HG02623 (cell line): ENCODE measurements at regions not wholly inside any gene's neighbourhood (a gene's known extent, or its start where the extent isn't known, plus 50 kb on each side); places are given as distances from the start of the nearest gene placed in this dataset.
"Not testable (repeated sequence)": the region's sequence is repeated elsewhere in the genome, so short reads cannot be mapped to it uniquely, and the experiment has no call there.

Experiments used
- ATAC-seq: cut with Tn5 transposase; IDR thresholded peaks from one replicate; pipeline ENCODE4 v1.9.1; 2021; ENCODE audit warnings: moderate library complexity; ENCODE audit not compliant: unreplicated experiment

GRCh38 chr6:92752114-92752513 lies 667.2 kb downstream of the EPHA7 start:
- no peak for ATAC-seq

GRCh38 chr6:92748131-92748530 lies 671.2 kb downstream of the EPHA7 start:
- no peak for ATAC-seq

GRCh38 chr6:92737983-92738382 lies 681.4 kb downstream of the EPHA7 start:
- ATAC-seq, result no peak

GRCh38 chr6:92723390-92723931 lies 695.9 kb downstream of the EPHA7 start:
- no peak for ATAC-seq

GRCh38 chr6:92719773-92720172 lies 699.6 kb downstream of the EPHA7 start:
- ATAC-seq, result no peak

- no peak for ATAC-seq
These were observed 702.7 kb downstream of the EPHA7 start for GRCh38 chr6:92716638-92717037.

- ATAC-seq, result no peak
These were observed 703.4 kb downstream of the EPHA7 start for GRCh38 chr6:92715991-92716390.

GRCh38 chr6:92714346-92714745 lies 705.0 kb downstream of the EPHA7 start:
- no peak for ATAC-seq

- peak; percentile 79 for ATAC-seq
These were observed 709.3 kb downstream of the EPHA7 start for GRCh38 chr6:92710048-92710447.

GRCh38 chr6:92708945-92709344 lies 710.4 kb downstream of the EPHA7 start:
- ATAC-seq, result no peak

- no peak for ATAC-seq
These were observed 711.1 kb downstream of the EPHA7 start for GRCh38 chr6:92708270-92708669.

- ATAC-seq, result no peak
These were observed 712.4 kb downstream of the EPHA7 start for GRCh38 chr6:92706976-92707375.

GRCh38 chr6:92701425-92702096 lies 717.8 kb downstream of the EPHA7 start:
- ATAC-seq, result no peak

- no peak for ATAC-seq
These were observed 718.9 kb downstream of the EPHA7 start for GRCh38 chr6:92700411-92700810.

- ATAC-seq, result no peak
These were observed 728.3 kb downstream of the EPHA7 start for GRCh38 chr6:92690997-92691599.

GRCh38 chr6:92688342-92688741 lies 731.0 kb downstream of the EPHA7 start:
- no peak for ATAC-seq

- ATAC-seq, result no peak
These were observed 732.1 kb downstream of the EPHA7 start for GRCh38 chr6:92687278-92687677.

GRCh38 chr6:92684386-92684785 lies 735.0 kb downstream of the EPHA7 start:
- no peak for ATAC-seq

GRCh38 chr6:92683748-92684147 lies 735.6 kb downstream of the EPHA7 start:
- ATAC-seq, result no peak

- ATAC-seq, result no peak
These were observed 736.6 kb downstream of the EPHA7 start for GRCh38 chr6:92682516-92683398.

GRCh38 chr6:92681401-92681800 lies 738.0 kb downstream of the EPHA7 start:
- ATAC-seq, result no peak

GRCh38 chr6:92671462-92671861 lies 747.9 kb downstream of the EPHA7 start:
- not testable (repeated sequence) for ATAC-seq
